A549 (cell line): ENCODE measurements at regions not wholly inside any gene's neighbourhood (a gene's known extent, or its start where the extent isn't known, plus 50 kb on each side); places are given as distances from the start of the nearest gene placed in this dataset.

Experiments
- ATAC-seq, 2 experiments: fragments of 200-7000 bp in 1 of 2; fragments of >200 bp in 1 of 2; cut with Nextera tagmentation in 1 of 2; cut with Tn5 transposase in 1 of 2; 3 replicates each; pipeline versions ENCODE4 v1.8.0 to v1.9.1; 2018 to 2020; ENCODE audit warnings: mild to moderate bottlenecking in 1 of 2, moderate library complexity in 1 of 2
- CTCF ChIA-PET: fragments of 300-600 bp; sonication (Branson Sonifier 250); formaldehyde crosslinking; extraction: SDS; loops from one replicate; lab custom pipeline; 2021; ENCODE audit warnings: antibody characterized with exemption, inconsistent platforms; lab: Yijun Ruan, JAX
- POLR2A ChIA-PET: fragments of 350-600 bp; formaldehyde crosslinking; extraction: SDS; loops from one replicate; lab custom pipeline; 2021; ENCODE audit warnings: antibody characterized with exemption, inconsistent platforms; lab: Yijun Ruan, JAX
- DNase-seq, 2 experiments: peaks; one replicate each; pipeline versions ENCODE4 v3.0.0 to v3.0.0-alpha.2; 2011 to 2016; ENCODE audit warnings: low read depth in 1 of 2, low spot score in 1 of 2
- FAIRE-seq: peaks from 2 replicates; lab custom pipeline; 2011; peaks lifted over from hg19 to GRCh38; lab: Jason Lieb, UNC
- H3K27ac ChIP-seq, 2 experiments: fragments of >200 bp; sonication (Bioruptor Twin); formaldehyde crosslinking; 3 replicates each; pipeline ENCODE4 v1.5.1; 2016 to 2017
- H3K4me1 ChIP-seq: fragments of >200 bp; sonication (Bioruptor Twin); formaldehyde crosslinking; 3 replicates; pipeline ENCODE4 v1.6.1; 2016
- H3K4me2 ChIP-seq: fragments of >200 bp; sonication (Bioruptor Twin); formaldehyde crosslinking; 3 replicates; pipeline ENCODE4 v1.6.1; 2016
- H3K4me3 ChIP-seq: fragments of >200 bp; sonication (Bioruptor Twin); formaldehyde crosslinking; 3 replicates; pipeline ENCODE4 v1.5.1; 2016
- H3K9me3 ChIP-seq: fragments of >200 bp; sonication (Bioruptor Twin); formaldehyde crosslinking; 3 replicates; pipeline ENCODE4 v1.6.1; 2016
- CBX2 ChIP-seq: fragments of 200-600 bp; sonication (generic); IDR thresholded peaks from 2 replicates; pipeline ENCODE4 v1.6.1; 2016; ENCODE audit warnings: low read depth, mild to moderate bottlenecking, borderline replicate concordance
- EHF ChIP-seq: fragments of 250-450 bp; sonication (Bioruptor Pico); IDR thresholded peaks from 2 replicates; pipeline ENCODE4 v1.5.0; 2020; ENCODE audit warnings: mild to moderate bottlenecking
- EHMT2 ChIP-seq: fragments of 200-600 bp; sonication (generic); IDR thresholded peaks from 2 replicates; pipeline ENCODE4 v1.6.1; 2016; ENCODE audit warnings: antibody characterized with exemption, low read depth, mild to moderate bottlenecking, moderate library complexity
- FOSL2 ChIP-seq, 2 experiments: fragments of 450-650 bp in 1 of 2; fragments of >200 bp in 1 of 2; sonication (Bioruptor Twin) in 1 of 2; formaldehyde crosslinking; IDR thresholded peaks; 2 replicates each; pipeline versions ENCODE4 v1.5.0 to v1.6.1; 2016 to 2020; ENCODE audit warnings: mild to moderate bottlenecking in 1 of 2, moderate library complexity in 1 of 2
- HMGXB4 ChIP-seq: fragments of 250-450 bp; sonication (Bioruptor Pico); IDR thresholded peaks from 2 replicates; pipeline ENCODE4 v1.5.0; 2021; ENCODE audit warnings: mild to moderate bottlenecking, moderate library complexity, borderline replicate concordance
- HOXB5 ChIP-seq: fragments of 250-450 bp; sonication (Bioruptor Pico); IDR thresholded peaks from 2 replicates; pipeline ENCODE4 v1.5.0; 2020; ENCODE audit warnings: mild to moderate bottlenecking, moderate library complexity
- JUN ChIP-seq, 2 experiments: fragments of >200 bp; sonication (Bioruptor Twin); formaldehyde crosslinking; IDR thresholded peaks; 2 replicates in 1 of 2; 3 replicates in 1 of 2; pipeline ENCODE4 v1.6.1; 2016 to 2017
- MAFK ChIP-seq: fragments of 450-650 bp; IDR thresholded peaks from 2 replicates; pipeline ENCODE4 v1.6.1; 2014; ENCODE audit not compliant: partially characterized antibody
- NFE2L2 ChIP-seq: fragments of 150-350 bp; conservative IDR thresholded peaks from 2 replicates; pipeline ENCODE4 v1.6.1; 2014; ENCODE audit warnings: low read length
- POLR2AphosphoS2 ChIP-seq: conservative IDR thresholded peaks from 2 replicates; pipeline ENCODE4 v1.6.1; 2012; ENCODE audit warnings: low read length, improper control_type of control experiment, inconsistent platforms
- RARB ChIP-seq: fragments of 250-450 bp; sonication (Bioruptor Pico); IDR thresholded peaks from 2 replicates; pipeline ENCODE4 v1.8.0; 2021; ENCODE audit warnings: mild to moderate bottlenecking, moderate library complexity
- RCOR1 ChIP-seq: fragments of 150-350 bp; IDR thresholded peaks from 2 replicates; pipeline ENCODE4 v1.6.1; 2014; ENCODE audit warnings: antibody characterized with exemption, low read length, low read depth
- USF2 ChIP-seq: fragments of 450-650 bp; IDR thresholded peaks from 2 replicates; pipeline ENCODE4 v1.6.1; 2014; ENCODE audit warnings: antibody characterized with exemption
- ZC3H11A ChIP-seq: fragments of 450-650 bp; IDR thresholded peaks from 2 replicates; pipeline ENCODE4 v1.6.1; 2014; ENCODE audit warnings: antibody characterized with exemption, mild to moderate bottlenecking
- ZFP36 ChIP-seq: fragments of 450-650 bp; IDR thresholded peaks from 2 replicates; pipeline ENCODE4 v1.6.1; 2014; ENCODE audit warnings: borderline replicate concordance; ENCODE audit not compliant: partially characterized antibody
- WGBS: methylation state at CpG from one replicate; pipeline ENCODE4 v1.1.6; 2017; ENCODE audit errors: missing lambda C conversion rate; 5-methylcytosine and 5-hydroxymethylcytosine counted together
- TF ChIP-seq, protein P1 (sequence below): fragments of 150-350 bp; IDR thresholded peaks from 2 replicates; pipeline ENCODE4 v1.6.1; 2014; ENCODE audit warnings: low read depth, mild to moderate bottlenecking, low read length
- TF ChIP-seq, protein P2 (sequence below): fragments of >200 bp; sonication (Bioruptor Twin); formaldehyde crosslinking; IDR thresholded peaks from 3 replicates; pipeline ENCODE4 v1.6.1; 2016
- TF ChIP-seq, protein P3 (sequence below): IDR thresholded peaks from 2 replicates; pipeline ENCODE4 v1.6.1; 2012; ENCODE audit warnings: low read depth, borderline replicate concordance

- H3K27ac ChIP-seq, result no peak overlapping the region
- no peak for FAIRE-seq
- no peak for DNase-seq
- no peaks in the 10 kb centered on the region for H3K9me3 ChIP-seq
- CTCF ChIA-PET, result interaction anchor here (0.6 kb wide), 1 partner anchor 281 kb away, joined by 3 read pairs; no protein-coding TSS in a partner anchor
- H3K4me1 ChIP-seq, result peaks cover 6% of the 10 kb centered on the region; the same call in 2 of the 3 replicates
- 60% methylated on average over 2 of the region's 2 CpGs for WGBS
- TF ChIP-seq EHMT2 (no peak), JUN (IDR thresholded peaks at IDR 0.05) (no peak), MAFK (peak; percentile 84), NFE2L2 (no peak), ZFP36 (no peak), HMGXB4 (CRISPR knock-in tag) (no peak), EHF (CRISPR knock-in tag) (no peak), FOSL2 (IDR thresholded peaks at IDR 0.05) (no peak), FOSL2 (CRISPR knock-in tag; IDR thresholded peaks at IDR 0.05) (peak; percentile 71), ZC3H11A (no peak)
- TF ChIP-seq, protein P1, sequence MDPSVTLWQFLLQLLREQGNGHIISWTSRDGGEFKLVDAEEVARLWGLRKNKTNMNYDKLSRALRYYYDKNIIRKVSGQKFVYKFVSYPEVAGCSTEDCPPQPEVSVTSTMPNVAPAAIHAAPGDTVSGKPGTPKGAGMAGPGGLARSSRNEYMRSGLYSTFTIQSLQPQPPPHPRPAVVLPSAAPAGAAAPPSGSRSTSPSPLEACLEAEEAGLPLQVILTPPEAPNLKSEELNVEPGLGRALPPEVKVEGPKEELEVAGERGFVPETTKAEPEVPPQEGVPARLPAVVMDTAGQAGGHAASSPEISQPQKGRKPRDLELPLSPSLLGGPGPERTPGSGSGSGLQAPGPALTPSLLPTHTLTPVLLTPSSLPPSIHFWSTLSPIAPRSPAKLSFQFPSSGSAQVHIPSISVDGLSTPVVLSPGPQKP, result no peak
- POLR2A ChIA-PET, result no interaction called here
- ATAC-seq, result no peak
- H3K4me3 ChIP-seq, result no peak overlapping the region
- H3K4me2 ChIP-seq, result peak overlapping the region; percentile 0; the same call in 1 of the 3 replicates
These were observed 179.1 kb downstream of the KITLG start for GRCh38 chr12:88401155-88401554.

GRCh38 chr12:88406905-88407304 is 173.4 kb downstream of the KITLG start:
- no peak for FAIRE-seq
- CTCF ChIA-PET, result no interaction called here
- POLR2A ChIA-PET, result no interaction called here
- TF ChIP-seq RCOR1, result no peak
- TF ChIP-seq POLR2AphosphoS2, result no peak
- TF ChIP-seq USF2, result no peak
- TF ChIP-seq, protein P2, sequence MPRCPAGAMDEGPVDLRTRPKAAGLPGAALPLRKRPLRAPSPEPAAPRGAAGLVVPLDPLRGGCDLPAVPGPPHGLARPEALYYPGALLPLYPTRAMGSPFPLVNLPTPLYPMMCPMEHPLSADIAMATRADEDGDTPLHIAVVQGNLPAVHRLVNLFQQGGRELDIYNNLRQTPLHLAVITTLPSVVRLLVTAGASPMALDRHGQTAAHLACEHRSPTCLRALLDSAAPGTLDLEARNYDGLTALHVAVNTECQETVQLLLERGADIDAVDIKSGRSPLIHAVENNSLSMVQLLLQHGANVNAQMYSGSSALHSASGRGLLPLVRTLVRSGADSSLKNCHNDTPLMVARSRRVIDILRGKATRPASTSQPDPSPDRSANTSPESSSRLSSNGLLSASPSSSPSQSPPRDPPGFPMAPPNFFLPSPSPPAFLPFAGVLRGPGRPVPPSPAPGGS, result no peak
- TF ChIP-seq RARB, result no peak
- TF ChIP-seq HMGXB4 (CRISPR knock-in tag), result no peak
- TF ChIP-seq, protein P3, sequence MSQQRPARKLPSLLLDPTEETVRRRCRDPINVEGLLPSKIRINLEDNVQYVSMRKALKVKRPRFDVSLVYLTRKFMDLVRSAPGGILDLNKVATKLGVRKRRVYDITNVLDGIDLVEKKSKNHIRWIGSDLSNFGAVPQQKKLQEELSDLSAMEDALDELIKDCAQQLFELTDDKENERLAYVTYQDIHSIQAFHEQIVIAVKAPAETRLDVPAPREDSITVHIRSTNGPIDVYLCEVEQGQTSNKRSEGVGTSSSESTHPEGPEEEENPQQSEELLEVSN, result no peak
- no peak for TF ChIP-seq HOXB5 (CRISPR knock-in tag)
- no peak for TF ChIP-seq CBX2
- no peak for DNase-seq
- no peak overlapping the region for H3K4me3 ChIP-seq
- ATAC-seq, result no peak
- H3K27ac ChIP-seq, result no peak overlapping the region
- no peaks in the 10 kb centered on the region for H3K9me3 ChIP-seq
- 58% methylated on average over 5 of the region's 5 CpGs for WGBS
- H3K4me2 ChIP-seq, result no peak overlapping the region
- no peaks in the 10 kb centered on the region for H3K4me1 ChIP-seq
